ENCODE measurements at regions not wholly inside any gene's neighbourhood (a gene's known extent, or its start where the extent isn't known, plus 50 kb on each side); places are given as distances from the start of the nearest gene placed in this dataset.

GRCh38 chr3:106018929-106019550 lies 150.2 kb upstream of the CBLB start:
- ATAC-seq (no peak), DNase-seq (no peak)
- Mint-ChIP-seq H3K36me3 (ENCODE audit: insufficient read depth) (no peaks in the 10 kb centered on the region), H3K4me1 (ENCODE audit: low read depth) (peaks cover 7% of the 10 kb centered on the region), H3K9me3 (no peaks in the 10 kb centered on the region), H3K4me3 (no peak overlapping the region), H3K27me3 (ENCODE audit: low read depth) (no peaks in the 10 kb centered on the region)

DNA sequence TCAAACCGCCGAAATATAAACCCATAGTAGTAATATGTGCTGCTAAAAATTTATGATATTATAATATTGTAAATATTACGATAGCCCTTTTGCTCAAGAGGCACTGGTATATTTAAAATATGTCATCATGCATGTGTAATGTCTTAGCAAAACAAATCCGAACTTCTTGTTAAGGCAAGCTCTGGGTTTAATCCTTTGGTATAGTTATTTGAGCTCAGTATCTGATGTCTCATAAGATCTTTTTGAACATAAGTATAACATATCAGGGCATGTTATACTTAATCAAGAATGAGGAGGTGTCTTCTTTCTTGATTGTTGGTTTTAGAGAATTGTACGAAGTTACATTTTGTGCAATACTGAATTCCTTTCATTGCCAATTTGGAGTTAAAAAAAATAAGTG lies 154.1 kb upstream of the CBLB start:
- H3K4me3 Mint-ChIP-seq: no peak overlapping the region
- no peaks in the 10 kb centered on the region for H3K4me1 Mint-ChIP-seq (ENCODE audit: low read depth)
- no peak for ATAC-seq
- H3K27me3 Mint-ChIP-seq (ENCODE audit: low read depth): no peaks in the 10 kb centered on the region
- H3K9me3 Mint-ChIP-seq: no peaks in the 10 kb centered on the region
- DNase-seq: no peak
- H3K36me3 Mint-ChIP-seq (ENCODE audit: insufficient read depth): no peaks in the 10 kb centered on the region

DNA sequence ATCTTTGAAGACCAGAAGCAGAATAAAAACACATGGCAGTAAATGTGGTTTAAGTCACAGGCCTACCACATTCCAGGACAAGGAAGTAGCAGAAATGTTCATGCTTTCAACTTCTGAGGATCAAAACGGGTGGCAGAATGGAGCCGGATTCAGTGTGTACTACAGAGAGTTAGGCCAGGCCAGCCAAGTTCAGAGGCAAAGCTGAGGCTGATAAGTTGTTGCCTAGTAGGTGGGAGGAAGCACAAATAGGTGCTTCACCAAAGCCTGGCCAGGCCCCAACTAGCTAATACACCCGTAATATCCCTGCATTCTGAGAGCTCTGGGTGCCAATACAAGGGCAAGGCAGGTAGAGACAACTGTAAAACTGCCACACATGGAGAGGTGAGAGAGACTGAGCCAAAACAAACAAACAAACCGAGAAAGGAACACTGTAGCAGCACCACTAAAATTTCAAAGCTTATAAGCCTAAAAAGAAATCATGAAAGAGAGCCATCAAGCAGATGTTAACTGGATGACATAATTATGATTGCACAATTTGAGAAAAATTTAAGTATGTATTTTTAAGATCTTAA lies 156.4 kb upstream of the CBLB start:
- no peak for DNase-seq
- no peak for ATAC-seq
- no peaks in the 10 kb centered on the region for H3K4me1 Mint-ChIP-seq (ENCODE audit: low read depth)
- no peaks in the 10 kb centered on the region for H3K27me3 Mint-ChIP-seq (ENCODE audit: low read depth)
- no peaks in the 10 kb centered on the region for H3K9me3 Mint-ChIP-seq
- no peak overlapping the region for H3K4me3 Mint-ChIP-seq
- H3K36me3 Mint-ChIP-seq (ENCODE audit: insufficient read depth): no peaks in the 10 kb centered on the region

DNA sequence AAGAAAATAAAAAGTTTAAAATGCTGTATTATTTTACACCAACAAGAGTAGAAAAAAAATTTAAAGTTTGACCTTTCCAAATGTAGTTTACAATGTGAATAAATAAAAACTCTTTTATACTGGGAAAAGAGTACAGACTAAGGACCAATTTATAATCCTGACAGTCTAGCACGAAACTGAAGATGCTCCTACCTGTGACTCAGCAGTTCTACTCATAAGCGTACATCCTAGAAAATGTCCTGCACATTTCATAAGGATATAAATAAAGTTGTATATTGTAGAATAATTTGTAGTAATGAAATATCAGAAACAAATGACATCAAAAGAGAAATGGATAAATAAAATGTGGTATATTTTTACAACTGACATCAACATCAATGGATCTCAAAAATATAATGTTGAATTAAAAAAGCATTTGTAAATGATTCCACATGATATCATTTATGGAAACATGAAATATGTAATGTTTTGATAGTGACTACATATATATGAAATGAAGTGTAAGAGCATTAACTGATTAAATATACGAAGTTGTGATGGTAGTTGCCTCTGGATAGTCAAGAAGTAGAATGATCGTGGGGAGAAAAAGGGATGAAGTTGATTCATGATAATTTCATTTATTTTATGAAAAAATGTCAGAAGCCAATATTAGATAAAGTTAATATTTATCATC lies 161.3 kb upstream of the CBLB start:
- no peak for ATAC-seq
- no peaks in the 10 kb centered on the region for H3K9me3 Mint-ChIP-seq
- no peak overlapping the region for H3K4me3 Mint-ChIP-seq
- H3K4me1 Mint-ChIP-seq (ENCODE audit: low read depth): no peaks in the 10 kb centered on the region
- H3K27me3 Mint-ChIP-seq (ENCODE audit: low read depth): no peaks in the 10 kb centered on the region
- no peak for DNase-seq
- H3K36me3 Mint-ChIP-seq (ENCODE audit: insufficient read depth): no peaks in the 10 kb centered on the region

- H3K4me3 Mint-ChIP-seq: no peak overlapping the region
- H3K4me1 Mint-ChIP-seq (ENCODE audit: low read depth): no peaks in the 10 kb centered on the region
- H3K36me3 Mint-ChIP-seq (ENCODE audit: insufficient read depth): no peaks in the 10 kb centered on the region
- no peaks in the 10 kb centered on the region for H3K9me3 Mint-ChIP-seq
- ATAC-seq (no peak), DNase-seq (no peak)
- no peaks in the 10 kb centered on the region for H3K27me3 Mint-ChIP-seq (ENCODE audit: low read depth)
These were observed 161.8 kb upstream of the CBLB start for GRCh38 chr3:106030627-106030963.

GRCh38 chr3:106032479-106032878 lies 163.7 kb upstream of the CBLB start:
- H3K4me1 Mint-ChIP-seq (ENCODE audit: low read depth): no peaks in the 10 kb centered on the region
- H3K9me3 Mint-ChIP-seq: no peaks in the 10 kb centered on the region
- no peak for ATAC-seq
- no peak overlapping the region for H3K4me3 Mint-ChIP-seq
- H3K27me3 Mint-ChIP-seq (ENCODE audit: low read depth): no peaks in the 10 kb centered on the region
- DNase-seq: no peak
- H3K36me3 Mint-ChIP-seq (ENCODE audit: insufficient read depth): no peaks in the 10 kb centered on the region

DNA sequence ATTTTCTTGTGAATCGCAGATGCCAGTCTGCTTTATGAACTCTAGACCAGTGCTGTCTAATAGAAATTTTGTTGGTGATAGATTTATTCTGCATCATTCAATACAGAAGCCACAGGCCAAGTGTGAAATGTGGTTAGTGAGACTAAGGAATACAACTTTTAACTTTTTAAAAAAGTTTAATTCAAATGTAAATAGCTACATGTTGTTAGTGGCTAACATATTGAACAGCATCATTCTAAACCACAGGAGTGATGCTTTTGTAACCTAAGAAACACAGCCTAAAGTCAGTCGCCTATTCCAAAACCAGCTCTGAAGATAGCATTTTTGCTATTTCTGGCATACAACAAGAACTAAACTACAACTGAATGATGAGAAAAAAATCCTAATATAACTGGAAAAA lies 164.8 kb upstream of the CBLB start:
- Mint-ChIP-seq H3K27me3 (ENCODE audit: low read depth) (no peaks in the 10 kb centered on the region), H3K9me3 (no peaks in the 10 kb centered on the region), H3K4me1 (ENCODE audit: low read depth) (no peaks in the 10 kb centered on the region), H3K4me3 (no peak overlapping the region), H3K36me3 (ENCODE audit: insufficient read depth) (no peaks in the 10 kb centered on the region)
- no peak for DNase-seq
- no peak for ATAC-seq

DNA sequence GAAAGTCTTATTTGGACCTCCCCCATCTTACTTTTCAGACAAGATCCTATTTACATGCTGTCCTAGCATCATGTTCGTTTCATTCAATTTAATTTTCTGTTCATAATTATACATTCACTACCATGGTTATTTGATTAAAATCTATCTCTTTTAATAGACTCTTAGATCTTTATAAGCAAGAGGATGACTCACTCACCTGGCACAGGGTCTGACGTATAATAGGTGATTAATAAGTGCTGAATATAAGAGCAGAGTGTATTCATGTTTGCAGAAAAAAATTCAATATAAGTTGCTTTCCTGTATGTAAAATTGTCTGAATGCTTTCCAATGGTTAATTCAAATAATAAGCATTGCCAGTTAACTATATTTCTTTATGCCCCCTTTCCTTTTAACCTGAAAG lies 165.5 kb upstream of the CBLB start:
- no peaks in the 10 kb centered on the region for H3K4me1 Mint-ChIP-seq (ENCODE audit: low read depth)
- H3K27me3 Mint-ChIP-seq (ENCODE audit: low read depth): no peaks in the 10 kb centered on the region
- H3K9me3 Mint-ChIP-seq: no peaks in the 10 kb centered on the region
- ATAC-seq (no peak), DNase-seq (no peak)
- no peaks in the 10 kb centered on the region for H3K36me3 Mint-ChIP-seq (ENCODE audit: insufficient read depth)
- H3K4me3 Mint-ChIP-seq: no peak overlapping the region

GRCh38 chr3:106035619-106036018 lies 166.8 kb upstream of the CBLB start:
- Mint-ChIP-seq H3K9me3 (peaks cover 7% of the 10 kb centered on the region), H3K27me3 (ENCODE audit: low read depth) (no peaks in the 10 kb centered on the region), H3K4me3 (no peak overlapping the region), H3K36me3 (ENCODE audit: insufficient read depth) (peaks cover 2% of the 10 kb centered on the region), H3K4me1 (ENCODE audit: low read depth) (peaks cover 3% of the 10 kb centered on the region)
- ATAC-seq: no peak
- DNase-seq: no peak

DNA sequence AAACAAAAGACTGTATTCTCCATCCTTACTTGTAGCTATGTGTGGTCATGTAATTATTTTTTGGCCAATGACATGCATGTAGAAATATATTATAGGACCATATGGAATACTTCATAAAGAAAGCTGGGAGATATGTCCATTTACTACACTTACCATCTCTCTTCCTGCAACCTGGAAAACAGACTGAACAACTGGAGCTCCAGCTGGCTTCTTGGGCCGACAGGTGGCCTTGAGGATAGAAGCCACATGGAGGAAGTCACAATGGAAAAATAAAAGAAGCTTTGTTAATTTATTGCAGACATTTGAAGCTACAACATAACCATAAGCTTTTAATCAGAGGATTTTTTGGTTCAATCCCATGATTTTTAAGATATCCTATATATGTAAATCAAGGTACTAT lies 167.9 kb upstream of the CBLB start:
- peaks cover 3% of the 10 kb centered on the region for H3K4me1 Mint-ChIP-seq (ENCODE audit: low read depth)
- H3K9me3 Mint-ChIP-seq: peaks cover 7% of the 10 kb centered on the region
- DNase-seq (no peak), ATAC-seq (no peak)
- no peaks in the 10 kb centered on the region for H3K27me3 Mint-ChIP-seq (ENCODE audit: low read depth)
- peaks cover 2% of the 10 kb centered on the region for H3K36me3 Mint-ChIP-seq (ENCODE audit: insufficient read depth)
- H3K4me3 Mint-ChIP-seq: no peak overlapping the region

DNA sequence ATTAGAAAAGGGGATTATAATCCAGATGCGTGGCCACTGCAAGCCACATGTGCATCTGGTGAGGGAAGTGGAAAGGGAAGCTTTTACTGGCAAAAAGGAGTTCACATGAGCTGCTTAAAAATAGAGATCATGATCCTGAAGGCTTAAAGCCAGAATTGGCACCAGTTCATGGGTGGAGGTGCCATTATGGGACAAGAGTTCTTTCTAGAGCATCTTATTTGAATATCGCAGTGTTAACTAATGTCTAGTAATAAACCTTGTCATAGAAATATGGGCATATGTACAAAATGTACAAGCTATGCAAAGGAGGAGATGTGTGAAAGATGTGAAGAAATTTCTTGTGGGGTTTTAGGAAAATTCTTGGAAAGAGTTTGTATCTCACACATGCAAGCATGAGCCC lies 178.4 kb upstream of the CBLB start:
- H3K9me3 Mint-ChIP-seq: peaks cover 8% of the 10 kb centered on the region
- no peaks in the 10 kb centered on the region for H3K36me3 Mint-ChIP-seq (ENCODE audit: insufficient read depth)
- H3K27me3 Mint-ChIP-seq (ENCODE audit: low read depth): no peaks in the 10 kb centered on the region
- H3K4me1 Mint-ChIP-seq (ENCODE audit: low read depth): peaks cover 5% of the 10 kb centered on the region
- DNase-seq (no peak), ATAC-seq (no peak)
- no peak overlapping the region for H3K4me3 Mint-ChIP-seq

GRCh38 chr3:106048946-106049481 lies 180.2 kb upstream of the CBLB start:
- Mint-ChIP-seq H3K27me3 (ENCODE audit: low read depth) (no peaks in the 10 kb centered on the region), H3K4me3 (no peak overlapping the region), H3K9me3 (peaks cover 8% of the 10 kb centered on the region), H3K4me1 (ENCODE audit: low read depth) (peaks cover 3% of the 10 kb centered on the region), H3K36me3 (ENCODE audit: insufficient read depth) (no peaks in the 10 kb centered on the region)
- no peak for DNase-seq
- ATAC-seq: peak; percentile 25 to 40

- ATAC-seq (no peak), DNase-seq (no peak)
- Mint-ChIP-seq H3K27me3 (ENCODE audit: low read depth) (no peaks in the 10 kb centered on the region), H3K36me3 (ENCODE audit: insufficient read depth) (no peaks in the 10 kb centered on the region), H3K4me1 (ENCODE audit: low read depth) (peaks cover 3% of the 10 kb centered on the region), H3K4me3 (no peak overlapping the region), H3K9me3 (peaks cover 9% of the 10 kb centered on the region)
These were observed 181.0 kb upstream of the CBLB start for GRCh38 chr3:106049821-106050220.

GRCh38 chr3:106056931-106057330 lies 188.1 kb upstream of the CBLB start:
- Mint-ChIP-seq H3K4me1 (ENCODE audit: low read depth) (peaks cover 8% of the 10 kb centered on the region), H3K27me3 (ENCODE audit: low read depth) (no peaks in the 10 kb centered on the region), H3K4me3 (no peak overlapping the region), H3K9me3 (peaks cover 8% of the 10 kb centered on the region), H3K36me3 (ENCODE audit: insufficient read depth) (no peaks in the 10 kb centered on the region)
- DNase-seq: no peak
- no peak for ATAC-seq

DNA sequence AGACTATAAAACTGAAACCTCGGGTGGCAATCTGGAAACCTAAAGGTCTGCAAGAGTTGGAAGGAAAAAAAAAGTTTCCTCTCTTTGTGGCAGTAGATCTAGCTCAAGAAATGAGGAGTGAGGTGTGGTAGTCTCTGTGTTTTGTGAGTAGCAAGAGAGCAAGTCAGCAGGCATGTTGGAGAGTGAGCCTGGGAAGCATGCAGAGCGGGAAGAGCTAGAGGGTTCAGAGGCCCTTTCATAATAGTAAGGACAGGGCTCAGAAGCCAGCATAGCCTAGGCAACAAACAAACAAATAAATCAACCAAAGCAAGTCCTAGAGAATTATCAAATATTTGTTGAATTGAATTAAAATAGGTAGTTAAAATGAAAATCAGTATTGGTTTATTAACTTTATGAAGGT lies 189.7 kb upstream of the CBLB start:
- DNase-seq (no peak), ATAC-seq (no peak)
- Mint-ChIP-seq H3K27me3 (ENCODE audit: low read depth) (no peaks in the 10 kb centered on the region), H3K4me1 (ENCODE audit: low read depth) (peaks cover 8% of the 10 kb centered on the region), H3K4me3 (no peak overlapping the region), H3K9me3 (peaks cover 8% of the 10 kb centered on the region), H3K36me3 (ENCODE audit: insufficient read depth) (no peaks in the 10 kb centered on the region)

All from activated T-cell treated with anti-CD3 and anti-CD28 coated beads, Interleukin-2, amount 50 U/mL, for 4 hours (primary cell).